ENCODE measurements at regions not wholly inside any gene's neighbourhood (a gene's known extent, or its start where the extent isn't known, plus 50 kb on each side); places are given as distances from the start of the nearest gene placed in this dataset.

- Histone ChIP-seq H3K27ac (ENCODE audit: insufficient read depth, low read depth, low read length) (peak overlapping the region; percentile 14), H3K79me2 (ENCODE audit: control insufficient read depth, insufficient read depth, low read length) (peaks cover 41% of the 10 kb centered on the region), H3K27me3 (ENCODE audit: control insufficient read depth in 2 of 2, insufficient read depth in 2 of 2, low read length in 2 of 2) (no peaks in the 10 kb centered on the region), H3K36me3 (ENCODE audit: control insufficient read depth in 2 of 2, extremely low read depth in 1 of 2, insufficient read depth in 2 of 2, low read length in 2 of 2) (peaks cover 0 to 10% of the 10 kb centered on the region in 2 experiments), H3K9me1 (replicated peaks; ENCODE audit: control insufficient read depth, extremely low read depth, insufficient read depth, low read length) (no peaks in the 10 kb centered on the region), H4K20me1 (replicated peaks; ENCODE audit: control insufficient read depth, extremely low read depth, insufficient read depth, low read length) (no peaks in the 10 kb centered on the region), H3K9me3 (replicated peaks; ENCODE audit: control insufficient read depth, insufficient read depth, low read length) (no peaks in the 10 kb centered on the region), H3K9ac (replicated peaks; ENCODE audit: extremely low read depth, insufficient read depth, low read length) (peak overlapping the region; percentile 9), H3K4me3 (replicated peaks in 1 of 3; ENCODE audit: insufficient read depth in 1 of 3, low read depth in 1 of 3, low read length in 3 of 3) (peak overlapping the region in 2 of 3 experiments; percentile 38 to 60), H3K4me1 (ENCODE audit: control insufficient read depth, extremely low read depth, insufficient read depth, low read length) (peaks cover 58% of the 10 kb centered on the region), H2AFZ (ENCODE audit: low read depth, low read length) (no peak overlapping the region), H3K4me2 (ENCODE audit: insufficient read depth, low read length) (peak overlapping the region; percentile 91)
- DNase-seq (ENCODE audit: low read depth, low spot score) (peak; percentile 46), FAIRE-seq (no peak)
- TF ChIP-seq, protein P1, sequence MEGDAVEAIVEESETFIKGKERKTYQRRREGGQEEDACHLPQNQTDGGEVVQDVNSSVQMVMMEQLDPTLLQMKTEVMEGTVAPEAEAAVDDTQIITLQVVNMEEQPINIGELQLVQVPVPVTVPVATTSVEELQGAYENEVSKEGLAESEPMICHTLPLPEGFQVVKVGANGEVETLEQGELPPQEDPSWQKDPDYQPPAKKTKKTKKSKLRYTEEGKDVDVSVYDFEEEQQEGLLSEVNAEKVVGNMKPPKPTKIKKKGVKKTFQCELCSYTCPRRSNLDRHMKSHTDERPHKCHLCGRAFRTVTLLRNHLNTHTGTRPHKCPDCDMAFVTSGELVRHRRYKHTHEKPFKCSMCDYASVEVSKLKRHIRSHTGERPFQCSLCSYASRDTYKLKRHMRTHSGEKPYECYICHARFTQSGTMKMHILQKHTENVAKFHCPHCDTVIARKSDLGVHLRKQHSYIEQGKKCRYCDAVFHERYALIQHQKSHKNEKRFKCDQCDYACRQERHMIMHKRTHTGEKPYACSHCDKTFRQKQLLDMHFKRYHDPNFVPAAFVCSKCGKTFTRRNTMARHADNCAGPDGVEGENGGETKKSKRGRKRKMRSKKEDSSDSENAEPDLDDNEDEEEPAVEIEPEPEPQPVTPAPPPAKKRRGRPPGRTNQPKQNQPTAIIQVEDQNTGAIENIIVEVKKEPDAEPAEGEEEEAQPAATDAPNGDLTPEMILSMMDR (IDR thresholded peaks at IDR 0.05; ENCODE audit: extremely low read depth in 1 of 2, insufficient read depth in 1 of 2, low read depth in 1 of 2, low read length in 2 of 2): peak; percentile 32 to 41
- no peak for TF ChIP-seq MAX (IDR thresholded peaks at IDR 0.05; ENCODE audit: insufficient read depth, insufficient read length)
- ChIA-PET POLR2A (no interaction called here), CTCF (interaction anchor here (0.8 to 4.9 kb wide), 18 partner anchors 9 to 199 kb away, joined by 3 to 59 read pairs (median 6); partner anchors contain the start of gene STK17B)
- BruUV-seq (replicated peaks): no TSS peak
- intact Hi-C loops (cut with micrococcal nuclease): loop anchor here (1.0 kb wide), 2 partner anchors 146 to 199 kb away; no protein-coding TSS in a partner anchor
- dilution Hi-C loops (cut with MboI; ENCODE audit: extremely low pct_ligation_motif_present, low sequenced_read_pairs): no loop called here
These were observed 105.6 kb upstream of the STK17B start for GRCh38 chr2:196277002-196277401.

GRCh38 chr2:196278491-196278911, 107.1 kb upstream of the STK17B start:
- H3K79me2 ChIP-seq (ENCODE audit: control insufficient read depth, insufficient read depth, low read length): peaks cover 37% of the 10 kb centered on the region
- TF ChIP-seq POLR2AphosphoS5 (IDR thresholded peaks at IDR 0.05; ENCODE audit: insufficient read depth, low read depth, low read length) (peak; percentile 68), JUN (IDR thresholded peaks at IDR 0.05; ENCODE audit: borderline replicate concordance, insufficient read depth, insufficient read length, low read depth) (peak; percentile 71), POLR2A (IDR thresholded peaks at IDR 0.05; ENCODE audit: low read depth, low read length) (peak; percentile 81), MAX (IDR thresholded peaks at IDR 0.05; ENCODE audit: insufficient read depth, insufficient read length) (no peak), FOS (IDR thresholded peaks at IDR 0.05; ENCODE audit: borderline replicate concordance, insufficient read depth, low read length) (peak; percentile 88), GATA2 (IDR thresholded peaks at IDR 0.05; ENCODE audit: insufficient read depth, insufficient read length, low read depth, low read length) (peak; percentile 92), EZH2 (IDR thresholded peaks at IDR 0.05; ENCODE audit: borderline replicate concordance, low read depth, low read length, severe bottlenecking) (no peak), MYC (IDR thresholded peaks at IDR 0.05; ENCODE audit: low read depth, low read length) (no peak)
- TF ChIP-seq, protein P1 (IDR thresholded peaks at IDR 0.05; ENCODE audit: extremely low read depth in 1 of 2, insufficient read depth in 1 of 2, low read depth in 1 of 2, low read length in 2 of 2): no peak
- no peaks in the 10 kb centered on the region for H4K20me1 ChIP-seq (replicated peaks; ENCODE audit: control insufficient read depth, extremely low read depth, insufficient read depth, low read length)
- no peaks in the 10 kb centered on the region for H3K9me1 ChIP-seq (replicated peaks; ENCODE audit: control insufficient read depth, extremely low read depth, insufficient read depth, low read length)
- H3K9ac ChIP-seq (replicated peaks; ENCODE audit: extremely low read depth, insufficient read depth, low read length): peak overlapping the region; percentile 55
- peak overlapping the region; percentile 5 to 39 (median 17) for H3K4me3 ChIP-seq (replicated peaks in 1 of 3; ENCODE audit: insufficient read depth in 1 of 3, low read depth in 1 of 3, low read length in 3 of 3)
- H3K27me3 ChIP-seq (ENCODE audit: control insufficient read depth in 2 of 2, insufficient read depth in 2 of 2, low read length in 2 of 2): no peaks in the 10 kb centered on the region
- peak overlapping the region; percentile 53 for H3K4me2 ChIP-seq (ENCODE audit: insufficient read depth, low read length)
- H3K36me3 ChIP-seq (ENCODE audit: control insufficient read depth in 2 of 2, extremely low read depth in 1 of 2, insufficient read depth in 2 of 2, low read length in 2 of 2): peaks cover 0 to 5% of the 10 kb centered on the region in 2 experiments
- H3K27ac ChIP-seq (ENCODE audit: insufficient read depth, low read depth, low read length): peak overlapping the region; percentile 85
- BruUV-seq (replicated peaks): no TSS peak
- CTCF ChIA-PET: interaction anchor here (0.7 to 4.9 kb wide), 19 partner anchors 8 to 200 kb away, joined by 3 to 59 read pairs (median 4); partner anchors contain the start of gene STK17B
- H3K9me3 ChIP-seq (replicated peaks; ENCODE audit: control insufficient read depth, insufficient read depth, low read length): no peaks in the 10 kb centered on the region
- DNase-seq (ENCODE audit: low read depth, low spot score): peak; percentile 88
- peak; percentile 90 for FAIRE-seq
- POLR2A ChIA-PET: interaction anchor here (0.7 to 1.1 kb wide), 4 partner anchors 19 to 122 kb away, joined by 3 read pairs; no protein-coding TSS in a partner anchor
- no peak overlapping the region for H2AFZ ChIP-seq (ENCODE audit: low read depth, low read length)
- H3K4me1 ChIP-seq (ENCODE audit: control insufficient read depth, extremely low read depth, insufficient read depth, low read length): peaks cover 51% of the 10 kb centered on the region
- intact Hi-C loops (cut with micrococcal nuclease) (loop anchor here (1.0 to 2.0 kb wide), 5 partner anchors 11 to 122 kb away; partner anchors contain the start of gene STK17B), dilution Hi-C loops (cut with MboI; ENCODE audit: extremely low pct_ligation_motif_present, low sequenced_read_pairs) (no loop called here)

All from endothelial cell of umbilical vein (primary cell).